Islet of Langerhans (tissue), 1 donor: ENCODE measurements at regions not wholly inside any gene's neighbourhood (a gene's known extent, or its start where the extent isn't known, plus 50 kb on each side); places are given as distances from the start of the nearest gene placed in this dataset.
"Not testable (repeated sequence)": the region's sequence is repeated elsewhere in the genome, so short reads cannot be mapped to it uniquely, and the experiment has no call there.

Source experiments
- FAIRE-seq: peaks from one replicate; lab custom pipeline; 2011; peaks lifted over from hg19 to GRCh38; lab: Jason Lieb, UNC

DNA sequence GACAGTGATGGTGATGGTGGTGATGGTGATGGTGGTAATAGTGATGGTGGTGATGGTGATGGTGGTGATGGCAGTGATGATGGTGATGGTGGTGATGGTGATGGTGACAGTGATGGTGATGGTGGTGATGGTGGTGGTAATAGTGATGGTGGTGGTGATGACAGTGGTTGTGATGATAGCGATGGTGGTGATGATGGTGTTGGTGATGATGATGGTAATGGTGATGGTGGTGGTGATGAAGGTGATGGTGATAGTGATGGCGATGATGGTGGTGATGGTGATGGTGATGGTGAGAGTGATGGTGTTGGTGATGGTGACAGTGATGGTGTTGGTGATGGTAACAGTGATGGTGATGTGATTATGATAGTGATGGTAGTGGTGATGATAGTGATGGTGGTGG lies 94.3 kb downstream of the ASB1 start:
- no peak for FAIRE-seq

DNA sequence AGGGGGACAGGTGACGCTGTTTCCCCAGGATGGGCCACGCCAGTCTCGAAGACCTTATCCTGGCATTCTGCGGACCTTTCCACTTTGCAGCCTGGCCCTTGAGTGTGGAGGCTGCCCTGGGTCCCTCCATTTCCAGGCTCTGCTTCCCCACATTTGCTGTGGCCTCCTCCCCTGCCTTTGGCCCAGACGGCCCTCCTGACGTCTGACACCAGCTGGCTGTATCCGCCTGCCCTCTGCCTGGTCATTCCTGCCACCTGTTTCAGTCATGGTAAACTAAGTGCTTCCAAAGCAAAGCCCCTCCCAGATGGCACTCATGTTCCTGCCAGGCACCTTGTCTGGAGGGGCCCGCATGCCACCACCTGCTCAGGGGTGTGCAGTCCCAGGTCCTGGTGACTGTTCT lies 95.1 kb downstream of the ASB1 start:
- FAIRE-seq: no peak

DNA sequence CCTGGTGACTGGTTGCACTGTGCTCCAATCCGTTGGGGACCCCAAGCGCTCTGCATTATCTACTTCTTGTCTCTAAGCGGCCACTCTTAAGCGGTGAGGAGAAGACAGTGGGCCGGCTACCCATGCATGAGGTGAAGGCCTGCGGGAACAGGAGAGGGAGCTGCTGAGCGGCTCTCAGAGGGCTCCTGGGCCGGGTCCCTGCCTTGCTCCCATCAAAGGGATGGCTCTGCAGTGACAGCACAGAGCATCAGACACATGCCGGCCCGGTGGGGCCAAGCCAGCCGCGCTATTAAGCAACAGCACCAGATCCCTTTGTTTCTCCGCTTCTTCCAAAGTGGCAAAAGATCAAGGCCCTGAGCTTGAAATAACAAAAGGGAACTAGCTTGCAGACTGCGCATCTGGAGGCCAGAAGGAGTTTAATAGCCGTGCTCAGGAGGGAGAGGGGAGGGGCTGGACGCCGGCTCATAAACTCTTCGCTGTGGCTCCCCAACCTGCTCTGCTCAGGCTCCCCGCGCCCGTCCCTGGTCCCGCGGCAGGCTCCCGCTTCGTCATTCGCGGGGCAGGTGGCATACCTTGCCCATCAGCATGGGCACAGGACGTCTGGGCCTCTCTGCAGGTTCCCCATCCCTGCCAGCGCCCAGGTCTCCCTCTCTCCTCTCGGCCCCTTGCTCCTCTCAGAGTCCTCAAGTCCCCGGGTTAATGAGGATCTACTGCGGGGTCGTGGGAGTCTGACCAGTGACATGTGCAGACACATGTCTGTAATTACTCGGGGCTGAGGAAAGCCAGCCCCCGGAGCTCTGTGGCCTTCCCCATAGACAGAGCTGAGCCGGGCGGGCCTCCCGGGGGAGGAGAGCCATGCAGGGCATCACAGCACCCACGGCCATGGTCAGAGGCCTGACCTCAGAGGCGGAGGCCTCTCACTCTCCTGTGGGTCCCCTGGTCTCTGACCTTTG lies 96.7 kb downstream of the ASB1 start:
- no peak for FAIRE-seq

DNA sequence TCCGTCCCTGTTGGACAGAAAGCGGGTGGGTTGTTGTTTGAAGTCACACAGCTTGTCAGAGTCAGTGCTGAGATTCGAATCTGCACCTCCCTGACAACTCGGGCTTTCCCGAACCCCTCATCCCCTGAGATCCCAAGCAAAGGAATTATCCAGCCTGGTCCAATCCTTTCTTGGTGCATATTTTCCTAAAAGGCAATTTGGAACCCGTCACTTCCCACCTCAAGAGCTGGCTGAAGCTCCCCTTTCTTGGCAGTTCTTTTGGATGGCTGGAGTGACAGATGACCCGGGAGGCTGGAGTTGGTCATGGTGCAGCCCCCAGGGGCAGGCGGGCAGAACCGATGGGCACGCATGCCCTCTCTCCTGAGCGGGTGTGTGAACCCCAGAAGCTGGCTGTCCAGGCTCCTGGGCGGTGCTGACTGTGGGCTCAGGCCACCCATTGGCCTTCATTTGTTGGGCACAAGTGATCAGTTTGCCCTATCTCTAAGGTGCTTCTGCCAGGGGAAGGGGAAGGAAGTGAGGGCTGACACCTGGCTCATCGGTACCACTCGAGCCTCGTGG lies 97.8 kb downstream of the ASB1 start:
- no peak for FAIRE-seq

DNA sequence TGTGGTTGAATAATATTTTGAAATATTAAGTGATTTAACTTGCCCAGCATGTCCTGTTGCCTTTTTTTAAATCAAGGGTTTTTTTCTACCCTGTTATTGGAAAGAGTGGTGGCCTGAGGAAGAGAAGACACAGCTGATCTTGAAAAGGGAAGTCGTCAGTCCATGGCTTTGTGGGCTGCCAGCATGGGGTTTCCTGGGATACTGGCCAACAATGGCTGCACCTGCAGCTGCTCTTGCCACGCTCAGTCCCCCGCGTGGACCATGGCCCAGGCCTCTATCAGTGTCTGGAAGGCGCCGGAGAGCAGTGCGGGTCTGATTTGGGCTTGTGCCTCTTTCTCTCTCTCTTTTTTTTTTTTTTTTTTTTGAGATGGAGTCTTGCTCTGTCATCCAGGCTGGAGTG lies 99.3 kb downstream of the ASB1 start:
- no peak for FAIRE-seq

DNA sequence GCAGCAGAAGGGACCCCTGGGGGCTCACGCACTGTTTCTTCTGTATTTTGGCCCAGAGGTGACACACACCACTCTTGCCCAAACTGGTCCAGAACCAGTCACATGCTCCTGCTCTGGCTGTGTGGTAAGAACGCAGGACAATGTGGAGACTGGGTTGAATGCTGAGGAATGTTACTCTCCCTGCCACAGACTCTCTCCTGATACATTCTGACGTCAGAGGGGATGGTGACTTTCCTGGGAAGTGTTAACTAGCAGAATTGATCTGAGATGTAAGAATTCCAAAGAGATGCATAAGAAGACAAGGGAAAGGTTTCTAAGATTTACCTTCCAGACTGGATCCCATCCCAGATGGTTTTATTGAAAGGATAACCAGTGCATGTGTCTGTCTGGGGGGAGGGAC lies 100.8 kb downstream of the ASB1 start:
- no peak for FAIRE-seq

DNA sequence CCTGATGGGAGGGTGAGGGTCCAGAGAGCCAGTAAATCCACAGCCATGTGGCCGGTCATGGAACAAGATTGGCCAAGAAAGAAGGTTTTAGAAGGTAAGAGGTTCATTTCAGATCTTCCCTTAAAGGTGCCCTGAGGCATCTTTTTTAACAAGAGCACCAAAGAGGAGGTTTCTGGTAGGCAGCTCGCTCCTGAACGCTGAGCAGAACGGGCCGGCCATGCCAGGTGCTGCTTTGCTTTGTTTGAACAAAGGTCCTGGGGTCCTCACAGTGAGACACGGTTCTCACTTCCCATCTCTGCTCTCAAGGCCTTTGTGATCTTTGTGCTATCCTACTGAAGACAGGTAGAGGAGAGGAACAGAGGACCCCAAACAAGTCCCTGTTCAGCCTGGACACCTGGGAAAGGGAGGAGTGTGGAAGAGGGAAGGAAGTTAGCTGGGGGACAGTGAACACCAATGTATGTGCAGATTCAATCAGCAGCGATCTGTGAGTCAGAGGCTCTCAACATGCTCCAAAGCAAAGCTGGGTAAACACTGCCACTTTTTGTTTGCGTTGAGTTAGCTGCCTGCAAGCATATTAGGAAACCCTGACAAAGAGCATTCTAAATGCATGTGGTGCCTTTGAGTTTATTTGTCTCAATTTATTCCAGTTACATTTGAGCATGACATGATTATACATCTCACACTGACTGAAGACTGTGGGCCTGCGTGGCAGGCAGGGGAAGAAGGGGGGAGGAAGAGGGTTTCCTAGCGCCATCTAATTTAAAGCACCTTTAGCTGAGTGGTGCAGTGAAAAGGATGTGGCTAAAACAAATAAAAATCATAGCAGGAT lies 102.4 kb downstream of the ASB1 start:
- FAIRE-seq: peak; percentile 47

DNA sequence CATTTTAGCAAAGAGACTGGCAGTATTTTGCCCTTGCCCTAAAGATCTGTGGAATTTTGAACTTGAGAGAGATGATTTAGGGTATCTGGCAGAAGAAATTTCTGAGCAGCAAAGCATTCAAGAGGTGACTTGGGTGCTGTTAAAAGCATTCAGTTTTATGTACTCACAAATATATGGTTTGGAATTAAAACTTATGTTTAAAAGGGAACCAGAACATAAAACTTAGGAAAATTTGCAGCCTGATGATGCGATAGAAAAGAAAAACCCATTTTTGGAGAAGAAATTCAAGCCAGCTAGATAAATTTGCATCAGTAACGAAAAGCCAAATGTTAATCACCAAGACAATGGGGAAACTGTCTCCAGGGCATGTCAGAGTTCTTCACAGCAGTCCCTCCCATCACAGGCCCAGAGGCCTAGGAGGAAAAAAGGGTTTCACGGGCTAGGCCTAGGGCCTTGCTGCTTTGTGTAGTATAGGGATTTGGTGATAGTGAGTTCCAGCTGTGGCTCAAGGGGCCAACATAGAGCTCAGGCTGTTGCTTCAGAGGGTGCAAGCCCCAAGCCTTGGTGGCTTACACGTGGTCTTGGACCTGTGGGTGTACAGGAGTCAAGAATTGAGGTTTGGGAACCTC lies 104.4 kb downstream of the ASB1 start:
- not testable (repeated sequence) for FAIRE-seq

DNA sequence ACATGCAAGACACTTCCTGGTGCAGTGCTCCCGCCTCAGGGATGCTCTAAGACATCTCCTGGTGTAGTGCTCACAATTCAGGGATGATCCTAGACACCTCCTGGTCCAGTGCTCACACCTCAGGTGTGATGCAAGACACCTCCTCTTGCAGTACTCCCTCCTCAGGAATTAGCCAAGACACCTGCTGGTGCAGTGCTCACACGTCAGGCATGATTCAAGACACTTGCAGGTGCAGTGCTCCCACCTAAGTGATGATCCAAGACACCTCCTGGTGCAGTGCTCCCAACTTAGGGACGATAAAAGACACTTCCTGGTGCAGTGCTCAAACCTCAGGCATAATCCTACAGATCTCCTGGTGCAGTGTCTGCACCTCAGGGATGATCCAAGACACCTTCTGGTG lies 117.0 kb downstream of the ASB1 start:
- FAIRE-seq: not testable (repeated sequence)

DNA sequence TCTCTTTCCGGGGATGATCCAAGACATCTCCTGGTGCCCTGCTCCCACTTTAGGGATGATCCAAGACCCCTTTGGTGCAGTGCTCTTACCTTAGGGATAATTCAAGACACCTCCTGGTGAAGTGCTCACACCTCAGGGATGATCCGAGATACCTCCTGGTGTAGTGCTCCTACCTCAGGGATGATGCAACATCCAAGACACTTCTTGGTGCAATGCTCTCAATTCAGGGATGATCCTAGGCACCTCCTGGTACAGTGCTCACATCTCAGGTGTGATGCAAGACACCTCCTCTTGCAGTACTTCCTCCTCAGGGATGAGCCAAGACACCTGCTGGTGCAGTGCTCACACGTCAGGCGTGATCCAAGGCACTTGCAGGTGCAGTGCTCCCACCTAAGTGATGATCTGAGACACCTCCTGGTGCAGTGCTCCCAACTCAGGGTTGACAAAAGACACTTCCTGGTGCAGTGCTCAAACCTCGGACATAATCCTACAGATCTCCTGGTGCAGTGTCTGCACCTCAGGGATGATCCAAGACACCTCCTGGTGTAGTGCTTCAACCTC lies 122.3 kb downstream of the ASB1 start:
- FAIRE-seq: no peak

DNA sequence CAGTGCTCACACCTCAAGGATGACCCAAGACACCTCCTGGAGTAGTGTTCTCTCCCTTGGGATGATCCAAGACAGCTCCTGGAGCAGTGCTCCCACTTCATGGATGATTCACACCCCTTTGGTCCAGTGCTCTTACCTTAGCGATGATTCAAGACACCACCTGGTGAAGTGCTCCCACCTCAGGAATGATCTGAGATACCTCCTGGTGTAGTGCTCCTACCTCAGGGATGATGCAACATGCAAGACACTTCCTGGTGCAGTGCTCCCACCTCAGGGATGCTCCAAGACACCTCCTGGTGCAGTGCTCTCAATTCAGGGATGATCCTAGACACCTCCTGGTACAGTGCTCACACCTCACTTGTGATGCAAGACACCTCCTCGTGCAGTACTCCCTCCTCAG lies 123.1 kb downstream of the ASB1 start:
- FAIRE-seq: no peak

DNA sequence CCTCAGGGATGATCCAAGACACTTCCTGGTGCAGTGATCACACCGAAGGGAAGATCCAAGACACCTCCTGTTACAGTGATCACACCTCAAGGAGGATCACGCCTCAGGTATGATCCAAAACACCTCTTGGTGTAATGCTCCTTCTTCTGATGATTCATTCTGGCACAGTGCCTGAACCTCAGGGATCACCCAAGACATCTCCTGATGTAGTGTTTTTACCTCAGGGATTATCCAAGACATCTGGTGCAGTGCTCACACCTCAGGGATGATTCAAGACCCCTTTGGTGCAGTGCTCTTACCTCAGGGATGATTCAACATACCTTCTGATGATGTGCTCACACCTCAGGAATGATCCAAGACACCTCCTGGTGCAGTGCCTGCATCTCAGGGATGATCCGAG lies 124.4 kb downstream of the ASB1 start:
- no peak for FAIRE-seq

DNA sequence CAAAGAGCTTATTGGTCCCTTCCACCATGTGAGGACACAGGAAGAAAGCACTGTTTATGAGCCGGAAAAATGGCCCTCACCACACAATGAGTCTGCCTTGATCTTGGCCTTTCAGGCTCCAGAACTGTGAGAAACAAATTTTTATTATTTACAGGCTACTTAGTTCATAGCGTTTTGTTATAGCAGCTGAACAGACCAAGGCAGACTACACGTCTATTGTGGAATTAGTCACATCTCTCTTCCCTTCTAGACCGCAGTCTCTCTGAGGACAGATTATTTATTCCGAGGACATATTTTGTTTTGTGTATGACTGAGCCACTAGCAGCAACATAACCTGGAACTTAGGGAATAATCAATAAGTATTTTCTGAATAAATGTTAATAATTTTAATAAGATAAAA lies 125.5 kb downstream of the ASB1 start:
- FAIRE-seq: no peak

DNA sequence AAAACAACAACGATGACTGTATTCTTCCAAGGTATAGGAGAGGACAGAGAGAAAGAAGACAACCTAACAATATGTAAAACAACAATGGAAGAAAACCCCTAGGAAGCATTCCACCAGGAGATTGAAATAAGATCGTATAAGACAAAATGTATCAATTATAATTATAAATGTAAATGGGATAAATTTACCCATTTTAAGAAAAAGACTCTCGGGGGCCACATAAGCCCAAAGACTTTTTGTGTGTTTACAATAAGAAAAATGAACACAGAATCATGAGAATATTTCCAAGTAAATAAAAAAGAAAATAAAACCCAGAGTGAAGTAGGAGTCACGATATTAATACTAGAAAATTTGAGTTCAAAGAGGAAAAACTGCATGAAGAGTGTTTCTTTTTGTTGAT lies 126.4 kb downstream of the ASB1 start:
- FAIRE-seq: no peak

DNA sequence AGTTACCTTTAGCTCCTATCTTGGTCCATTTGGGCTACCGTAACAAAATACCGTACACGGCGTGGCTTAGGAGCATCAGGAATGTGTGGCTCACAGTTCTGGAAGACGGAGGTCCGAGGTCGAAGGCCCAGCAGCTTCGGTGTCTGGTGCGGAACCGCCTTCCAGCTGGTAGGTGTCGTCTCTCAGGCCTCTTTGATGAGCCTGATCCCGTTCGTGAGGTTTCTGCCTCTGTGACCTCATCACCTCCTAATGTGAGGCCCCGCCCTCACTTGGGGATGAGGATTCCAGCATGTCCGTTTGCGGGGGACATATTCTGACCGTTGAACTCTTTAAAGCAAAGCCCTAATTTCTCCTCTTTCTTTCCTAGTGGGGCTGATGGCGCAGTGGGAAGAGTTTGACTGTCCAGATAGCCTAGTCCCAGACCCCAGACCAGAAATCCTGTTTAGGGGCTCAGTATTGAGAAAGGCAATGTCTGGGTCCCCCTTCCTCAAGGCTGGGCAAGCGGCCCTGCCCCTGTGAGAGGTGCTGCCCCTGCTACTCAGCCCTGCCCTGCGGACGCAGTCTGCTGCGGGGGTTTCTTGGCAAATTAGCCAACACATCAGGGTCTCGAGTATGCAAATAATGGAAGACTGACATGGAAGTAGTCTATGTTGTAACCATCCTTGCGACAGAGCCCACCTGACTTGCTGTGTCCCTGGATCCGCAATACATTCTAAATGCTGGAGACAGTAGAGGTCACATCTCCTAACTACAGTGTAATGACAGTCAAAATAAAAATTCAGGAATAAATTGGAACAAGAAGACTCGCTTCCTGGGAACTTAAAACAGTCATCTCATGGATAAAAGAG lies 128.0 kb downstream of the ASB1 start:
- FAIRE-seq: no peak

DNA sequence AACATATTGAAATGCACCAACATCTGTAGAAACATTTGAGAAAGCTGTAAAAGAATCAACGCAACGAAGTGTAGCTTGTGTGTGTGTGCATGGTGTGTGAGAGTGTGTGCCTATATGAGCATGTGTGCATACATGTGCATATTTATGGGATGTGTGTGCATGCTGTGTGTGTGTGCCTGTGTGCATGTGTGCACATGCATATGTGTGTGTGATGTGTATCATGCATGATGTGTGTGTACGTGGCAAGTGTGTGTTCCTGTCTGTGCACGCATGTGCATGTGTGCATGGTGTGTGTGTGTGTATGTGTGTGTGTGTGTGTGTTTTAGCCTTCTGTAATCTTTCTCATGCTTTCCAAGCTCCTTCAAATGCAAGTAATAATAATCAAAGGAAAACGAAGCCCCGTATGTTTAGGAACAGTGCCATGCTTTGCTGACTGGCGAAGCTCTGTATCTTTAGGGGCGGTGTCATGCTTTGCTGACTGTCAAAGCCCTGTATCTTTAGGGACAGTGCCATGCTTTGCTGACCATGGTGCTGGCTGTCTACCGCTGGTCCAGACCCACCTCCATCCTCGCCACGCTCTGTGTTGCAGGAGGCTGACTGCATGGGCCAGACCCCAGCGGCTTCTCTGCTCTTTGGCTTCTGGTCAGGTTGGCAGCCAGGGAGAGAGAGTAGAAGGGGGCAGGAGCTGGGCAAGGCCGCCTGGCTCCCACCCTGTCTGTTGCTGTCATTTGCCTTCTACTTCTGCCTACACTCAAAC lies 129.2 kb downstream of the ASB1 start:
- FAIRE-seq: no peak

DNA sequence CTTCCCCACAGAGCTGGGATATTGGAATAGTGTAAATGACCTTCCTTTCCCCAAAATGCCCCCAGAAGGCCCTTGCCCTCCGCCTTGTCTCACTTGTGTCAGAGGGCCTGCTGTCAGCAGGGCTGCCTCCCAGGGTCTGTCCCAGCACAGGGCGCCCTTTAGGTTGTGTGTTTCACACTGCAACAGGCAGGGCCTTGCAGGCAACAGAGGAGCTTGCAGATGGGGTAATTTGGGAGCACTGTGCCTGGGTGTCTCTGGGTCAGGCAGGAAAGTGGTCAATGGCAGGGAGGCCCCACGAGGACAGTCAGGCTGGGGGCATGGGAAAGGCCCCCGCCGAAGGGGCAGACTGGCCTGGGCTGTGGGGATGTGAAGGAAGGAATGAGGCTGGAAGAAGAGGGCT lies 130.7 kb downstream of the ASB1 start:
- no peak for FAIRE-seq

DNA sequence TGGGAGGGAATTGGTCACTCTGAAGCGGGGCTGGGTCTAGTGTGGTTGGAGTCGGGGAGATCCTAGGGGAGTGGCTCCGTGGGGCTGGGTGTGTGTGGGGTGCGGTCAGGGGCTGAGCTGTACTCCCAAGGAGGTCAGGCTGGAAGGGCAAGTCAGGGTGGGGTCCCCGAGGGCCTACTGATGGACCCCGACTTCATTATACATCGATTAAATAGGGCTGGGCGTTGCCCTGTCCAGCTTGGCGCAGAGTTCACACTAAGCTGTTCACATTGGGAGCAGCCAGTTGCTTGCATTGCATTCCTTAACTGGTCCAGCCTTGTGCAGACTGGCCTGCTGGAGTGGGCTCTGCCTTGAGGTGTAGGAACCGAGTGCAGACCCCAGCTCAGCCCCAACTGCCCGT lies 131.2 kb downstream of the ASB1 start:
- no peak for FAIRE-seq

DNA sequence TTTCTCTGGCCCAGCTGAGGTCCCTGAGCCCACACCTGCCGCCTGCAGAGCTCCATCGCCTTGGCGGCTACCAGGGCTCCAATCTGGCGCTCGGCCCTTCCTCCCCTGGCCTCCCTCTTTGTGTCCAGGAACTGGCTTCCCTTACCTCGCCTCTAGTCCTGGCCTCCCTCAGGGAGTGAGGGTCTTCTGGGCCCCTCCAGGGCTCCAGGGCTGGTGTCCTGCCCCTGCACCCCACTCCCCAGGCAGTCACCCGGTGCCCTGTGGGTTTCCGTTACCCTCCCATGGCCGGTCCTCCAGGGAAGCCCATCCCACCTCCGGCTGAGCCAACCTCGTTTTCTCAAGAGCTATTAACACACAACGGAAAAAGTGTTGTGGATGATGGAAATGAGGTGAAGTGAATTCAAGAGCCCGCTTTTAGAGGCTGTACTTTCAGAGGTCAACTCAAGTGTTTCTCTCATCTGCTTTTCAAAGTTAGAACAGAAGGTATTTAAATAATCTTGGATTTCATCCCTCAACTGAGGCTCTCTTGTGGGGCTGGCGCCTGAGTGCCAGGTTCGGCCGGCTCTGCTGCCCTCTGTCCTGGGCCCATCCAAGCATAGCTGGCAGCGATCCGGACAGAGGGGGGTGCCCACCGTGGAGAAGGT lies 131.9 kb downstream of the ASB1 start:
- FAIRE-seq: no peak

DNA sequence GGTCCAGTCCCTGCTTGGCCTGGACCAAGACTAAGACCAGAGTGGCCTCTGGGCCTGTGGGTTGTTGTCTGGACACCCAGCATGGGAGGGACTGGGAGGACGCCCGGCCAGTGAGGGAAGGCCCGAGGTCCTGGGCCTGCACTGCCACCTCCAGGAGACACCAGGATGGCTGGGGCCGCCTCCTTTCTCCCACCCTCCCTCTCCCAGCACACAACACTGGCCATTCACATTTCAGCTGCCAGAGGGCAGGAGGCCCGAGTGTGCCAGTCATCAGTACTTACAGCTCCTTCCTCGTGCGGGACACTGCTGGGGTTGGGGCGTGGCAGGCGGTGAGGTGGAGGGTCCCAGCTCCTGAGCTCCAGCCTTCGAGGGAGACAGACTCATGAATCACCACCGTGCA lies 133.5 kb downstream of the ASB1 start:
- no peak for FAIRE-seq
